HEK293T (cell line): ENCODE measurements at regions not wholly inside any gene's neighbourhood (a gene's known extent, or its start where the extent isn't known, plus 50 kb on each side); places are given as distances from the start of the nearest gene placed in this dataset.

Experiments used
- BHLHE40 ChIP-seq: fragments of 450-650 bp; IDR thresholded peaks from 2 replicates; pipeline ENCODE4 v1.6.1; 2016; ENCODE audit warnings: mild to moderate bottlenecking, moderate library complexity, borderline replicate concordance
- FOXA1 ChIP-seq: fragments of 450-650 bp; IDR thresholded peaks from 2 replicates; pipeline ENCODE4 v1.6.1; 2016; ENCODE audit warnings: mild to moderate bottlenecking
- PKNOX1 ChIP-seq: fragments of 450-650 bp; IDR thresholded peaks from 2 replicates; pipeline ENCODE4 v1.6.1; 2016
- SP1 ChIP-seq: fragments of 450-650 bp; IDR thresholded peaks from 2 replicates; pipeline ENCODE4 v1.6.1; 2017
- TARDBP ChIP-seq: fragments of 450-650 bp; IDR thresholded peaks from 2 replicates; pipeline ENCODE4 v1.6.1; 2016

GRCh38 chr2:158905341-158905740 lies 63.1 kb upstream of the TANC1 start:
- no peak for TF ChIP-seq TARDBP
- TF ChIP-seq PKNOX1 = no peak
- no peak for TF ChIP-seq BHLHE40
- TF ChIP-seq FOXA1 = no peak
- no peak for TF ChIP-seq SP1
